ACHN (cell line): ENCODE measurements at regions not wholly inside any gene's neighbourhood (a gene's known extent, or its start where the extent isn't known, plus 50 kb on each side); places are given as distances from the start of the nearest gene placed in this dataset.

ENCODE experiments used
- DNase-seq: peaks from one replicate; pipeline ENCODE4 v3.0.0-alpha.2; 2015
- in situ Hi-C: cut with HindIII; loops from 2 replicates; pipeline ENCODE4 v1.10.0; 2017; ENCODE audit warnings: low sequenced_read_pairs, low pct_ligation_motif_present, low pct_unique_long_range_greater_than_20kb

DNA sequence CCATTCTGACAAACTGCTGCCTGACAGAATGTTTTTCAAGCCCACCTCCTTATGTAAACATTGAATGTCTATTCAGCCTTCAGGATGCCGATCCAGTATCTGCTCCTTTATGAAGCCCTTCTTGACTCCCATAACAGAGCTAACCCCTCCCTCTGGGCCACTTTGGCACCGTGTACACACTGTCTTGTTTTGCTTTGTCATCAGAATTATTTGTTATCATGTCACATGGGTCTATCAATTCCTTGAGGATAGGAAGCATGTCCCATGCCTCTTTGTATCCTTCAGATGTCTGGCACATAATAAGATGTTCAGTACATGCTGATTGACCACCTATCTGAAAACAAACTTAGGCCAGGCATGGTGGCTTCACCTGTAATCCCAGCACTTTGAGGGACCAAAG is 92.3 kb downstream of the PRLHR start:
- in situ Hi-C loops = no loop called here

GRCh38 chr10:118501637-118502440 is 93.6 kb downstream of the PRLHR start:
- in situ Hi-C loops = no loop called here
- DNase-seq = no peak

More for the DNA sequence above, 92.3 kb downstream of the PRLHR start:
- DNase-seq = no peak

- no peak for DNase-seq
- in situ Hi-C loops = no loop called here
These were observed 94.3 kb downstream of the PRLHR start for GRCh38 chr10:118501171-118501570.

DNA sequence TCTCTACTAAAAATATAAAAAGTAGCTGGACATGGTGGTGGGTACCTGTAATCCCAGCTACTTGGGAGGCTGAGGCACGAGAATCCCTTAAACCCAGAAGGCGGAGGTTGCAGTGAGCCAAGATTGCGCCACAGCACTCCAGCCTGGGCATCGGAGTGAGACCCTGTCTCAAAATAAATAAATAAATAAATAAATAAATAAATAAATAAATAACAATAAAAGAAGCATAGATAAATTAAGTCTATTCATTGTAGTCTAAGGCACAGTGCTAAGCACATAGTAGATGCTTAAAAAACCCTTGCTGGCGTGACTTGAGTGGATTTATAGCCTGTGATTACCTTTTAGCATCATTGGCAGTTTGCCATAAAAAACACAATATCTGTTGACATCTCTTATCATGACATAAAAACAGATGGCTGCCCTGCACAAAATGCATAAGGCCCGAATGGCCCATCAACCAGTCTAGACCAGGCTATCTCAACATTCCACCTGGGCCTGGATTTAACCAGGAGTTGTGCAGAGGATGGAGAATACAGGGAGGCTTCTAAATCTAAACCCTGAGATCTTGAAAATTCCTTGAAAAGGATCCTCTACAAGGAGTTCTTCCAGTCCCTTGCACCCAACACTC is 94.9 kb downstream of the PRLHR start:
- DNase-seq = no peak
- in situ Hi-C loops = no loop called here

DNA sequence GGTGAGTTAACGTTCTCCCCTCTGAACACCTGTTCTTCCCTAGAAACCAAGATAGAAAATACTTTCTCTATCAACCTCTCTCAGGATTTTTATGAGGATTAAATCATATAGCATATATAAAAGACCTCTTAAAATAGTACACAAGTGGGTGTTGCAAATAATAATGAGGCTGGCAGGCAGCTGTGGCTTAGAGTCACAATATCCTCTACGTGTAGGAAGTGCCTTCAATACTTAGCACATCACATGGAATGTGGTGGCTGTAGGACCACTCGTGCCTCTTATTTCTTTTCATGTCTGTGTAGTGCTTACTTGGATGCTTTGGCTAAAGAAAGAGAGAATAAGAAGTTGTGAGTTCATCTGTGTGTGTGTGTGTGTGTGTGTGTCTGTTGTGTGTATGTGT is 96.3 kb downstream of the PRLHR start:
- DNase-seq = no peak
- in situ Hi-C loops = no loop called here

GRCh38 chr10:118498623-118499022 is 96.8 kb downstream of the PRLHR start:
- DNase-seq = peak; percentile 2

DNA sequence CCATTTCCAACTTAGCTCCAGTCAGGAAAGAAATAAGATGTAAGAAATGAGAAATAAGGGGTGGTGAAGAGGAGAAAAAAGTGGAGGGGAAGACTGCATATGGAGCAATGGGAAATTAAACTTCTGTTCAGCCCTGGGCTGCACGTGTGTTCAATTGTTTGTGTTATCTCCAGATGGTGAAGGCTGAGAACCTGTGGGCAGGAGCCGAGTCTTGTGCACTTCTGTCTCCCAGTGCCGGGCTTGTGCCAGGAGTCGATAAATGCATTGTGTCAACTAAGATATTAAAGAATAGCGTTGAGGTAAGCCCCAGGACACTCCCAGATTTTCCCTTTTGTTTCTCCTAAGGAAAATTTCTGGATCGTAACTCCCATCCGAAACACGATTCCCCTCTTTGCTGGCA is 98.2 kb downstream of the PRLHR start:
- in situ Hi-C loops = no loop called here
- no peak for DNase-seq

More at GRCh38 chr10:118498623-118499022, 96.8 kb downstream of the PRLHR start:
- in situ Hi-C loops = no loop called here

- in situ Hi-C loops = no loop called here
- no peak for DNase-seq
These were observed 98.9 kb downstream of the PRLHR start for GRCh38 chr10:118496525-118496924.

GRCh38 chr10:118495499-118495898 is 99.9 kb downstream of the PRLHR start:
- no peak for DNase-seq
- in situ Hi-C loops = no loop called here

DNA sequence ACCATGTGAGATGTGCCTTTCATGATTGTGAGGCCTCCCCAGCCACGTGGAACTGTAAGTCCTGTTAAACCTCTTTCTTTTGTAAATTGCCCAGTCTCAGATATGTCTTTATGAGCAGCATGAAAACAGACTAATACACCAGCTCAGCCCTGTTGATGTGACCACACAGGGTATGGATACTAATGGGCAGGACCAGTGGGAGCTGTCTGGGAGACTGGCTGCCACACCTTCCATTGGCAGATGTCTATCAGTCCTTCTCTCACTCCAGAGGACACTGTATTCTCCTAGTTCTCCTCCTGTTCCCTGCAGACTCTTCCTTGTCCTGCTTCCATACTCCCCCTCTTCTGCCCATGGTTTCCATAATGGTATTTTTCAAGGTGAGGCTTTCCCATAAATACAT is 104.4 kb downstream of the PRLHR start:
- in situ Hi-C loops = no loop called here
- DNase-seq = no peak

DNA sequence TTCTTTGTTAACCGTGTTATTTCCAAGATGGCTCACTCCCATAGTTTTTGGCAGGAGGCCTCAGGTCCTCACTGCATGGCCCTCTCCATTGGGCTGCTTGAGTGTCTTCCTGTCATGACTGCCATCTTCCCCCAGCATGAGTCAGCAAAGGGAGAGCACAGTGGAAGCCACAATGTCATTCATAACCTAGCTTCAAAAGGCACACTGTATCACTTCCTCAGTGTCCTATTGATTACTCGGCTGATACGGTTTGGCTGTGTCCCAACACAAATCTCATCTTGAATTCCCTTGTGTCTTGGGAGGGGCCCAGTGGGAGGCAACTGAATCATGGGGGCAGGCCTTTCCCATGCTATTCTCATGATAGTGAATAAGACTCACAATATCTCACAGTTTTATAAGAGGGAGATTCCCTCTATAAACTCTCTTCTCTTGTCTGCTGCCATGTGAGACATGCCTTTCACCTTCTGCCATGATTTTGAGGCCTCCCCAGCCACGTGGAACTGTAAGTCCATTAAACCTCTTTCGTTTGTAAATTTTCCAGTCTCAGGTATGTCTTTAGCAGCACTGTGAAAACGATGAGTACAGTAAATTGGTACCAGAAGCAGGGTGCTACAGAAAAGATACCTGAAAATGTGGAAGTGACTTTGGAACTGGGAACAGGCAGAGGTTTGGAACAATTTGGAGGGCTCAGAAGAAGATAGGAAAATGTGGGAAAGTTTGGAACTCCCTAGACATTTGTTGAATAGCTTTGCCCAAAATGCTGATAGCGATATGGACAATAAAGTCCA is 106.5 kb downstream of the PRLHR start:
- no peak for DNase-seq
- in situ Hi-C loops = no loop called here

DNA sequence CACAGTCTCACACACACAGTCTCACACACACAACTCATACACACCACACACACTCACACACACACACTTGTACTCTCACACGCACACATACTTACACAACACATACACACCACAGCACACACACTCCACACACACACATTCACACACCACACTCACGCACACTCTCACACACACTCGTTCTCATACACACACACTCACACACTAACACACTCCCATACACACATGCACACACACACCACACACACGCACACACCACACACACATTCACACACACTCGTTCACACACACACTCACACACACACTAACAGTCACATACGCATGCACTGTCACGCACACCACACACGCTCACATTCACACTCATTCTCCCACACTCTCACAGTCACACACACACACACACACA is 109.8 kb downstream of the PRLHR start:
- DNase-seq = no peak
- in situ Hi-C loops = no loop called here

DNA sequence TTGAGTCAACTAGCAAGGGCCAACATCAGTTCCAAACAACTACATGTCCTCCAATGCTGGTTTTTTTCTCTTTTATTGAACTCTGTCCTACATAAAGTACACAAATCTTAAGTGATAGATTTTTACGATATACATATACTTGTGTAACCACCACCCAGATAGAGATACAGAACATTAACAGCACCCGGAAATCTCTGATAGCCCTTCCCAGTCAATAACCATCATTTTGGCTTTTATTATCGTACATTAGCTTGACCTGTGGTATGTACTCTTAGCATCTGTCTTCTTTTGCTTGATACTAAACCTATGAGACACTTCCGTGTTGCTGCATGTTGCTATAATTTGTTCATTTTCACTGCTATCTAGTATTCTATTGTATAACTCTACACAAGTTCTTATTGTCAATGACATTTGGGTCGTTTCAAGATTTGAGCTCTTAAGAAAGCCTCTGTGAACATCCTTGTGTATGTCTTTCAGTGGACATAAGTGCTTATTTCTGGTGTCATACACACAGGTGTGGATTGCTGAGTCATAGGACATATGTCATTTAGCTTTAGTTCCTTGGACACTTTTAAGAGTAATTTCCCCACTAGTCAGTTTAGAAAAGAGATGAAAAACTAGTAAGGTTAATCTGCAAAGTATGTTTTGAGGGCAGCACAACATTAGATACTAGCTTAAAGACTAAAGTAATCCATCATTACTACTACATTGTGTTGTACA is 111.1 kb downstream of the PRLHR start:
- no peak for DNase-seq
- in situ Hi-C loops = no loop called here

DNA sequence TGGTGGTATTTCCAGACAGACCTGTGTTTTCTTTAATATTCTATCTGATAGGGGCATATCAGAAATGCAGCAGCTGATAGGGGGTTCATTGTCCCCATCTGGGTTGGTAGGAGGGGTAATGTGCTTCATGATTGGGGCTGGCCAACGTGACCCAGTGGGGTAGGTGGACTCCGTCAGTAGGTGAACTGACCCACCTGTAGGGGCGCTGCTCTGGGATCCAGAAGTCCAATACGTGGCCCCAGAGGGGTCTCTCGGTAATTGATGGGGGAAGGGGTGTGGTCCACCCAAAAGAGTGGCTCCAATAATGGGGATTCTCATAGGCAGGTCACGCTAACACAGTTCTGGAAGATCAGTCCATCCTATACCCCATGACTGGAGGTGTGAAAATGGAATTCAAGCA is 112.0 kb downstream of the PRLHR start:
- no peak for DNase-seq
- in situ Hi-C loops = no loop called here

DNA sequence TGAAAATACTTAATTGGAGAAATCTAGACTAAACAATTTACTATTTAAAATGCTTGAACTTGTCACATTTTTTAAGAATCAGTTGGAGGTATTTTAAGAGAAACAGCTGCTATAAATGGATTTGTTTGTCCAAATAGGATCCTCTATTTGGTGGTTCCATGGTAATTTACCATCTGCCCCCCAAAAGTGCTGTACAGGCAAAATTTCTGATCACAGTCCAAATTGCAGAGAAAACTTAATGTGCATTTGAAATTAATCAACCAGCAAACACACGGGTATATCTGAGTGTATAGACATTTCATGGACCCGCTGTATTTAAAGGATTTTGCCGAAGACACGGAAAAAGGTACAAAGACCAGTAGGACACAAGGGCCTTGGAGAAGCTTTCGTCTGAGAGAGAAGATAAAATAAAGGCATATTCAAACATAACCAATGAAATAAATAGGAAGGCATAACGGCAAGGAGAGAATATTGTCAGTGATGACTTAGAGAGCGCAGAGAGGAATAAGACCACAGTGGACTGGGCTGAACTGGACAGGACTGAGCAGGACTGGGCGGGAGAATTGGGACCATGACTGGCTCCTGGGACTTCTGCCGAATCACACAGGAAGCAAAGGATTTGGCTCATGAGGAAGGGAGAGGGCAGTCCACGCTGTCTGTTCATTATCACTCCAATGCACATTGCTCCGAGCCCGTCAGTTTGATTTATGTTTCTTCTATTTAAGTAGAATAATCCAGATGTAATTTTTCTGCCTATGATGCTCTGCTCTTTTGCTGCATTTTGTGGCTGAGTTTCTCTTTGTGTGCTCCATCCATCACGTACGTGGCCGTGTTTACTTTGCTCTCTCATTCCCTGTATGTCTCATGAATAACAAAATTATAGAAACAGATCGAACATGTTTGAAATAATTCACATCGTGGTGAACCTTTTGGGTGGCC is 112.8 kb downstream of the PRLHR start:
- DNase-seq = no peak
- in situ Hi-C loops = no loop called here

GRCh38 chr10:118481871-118482270 is 113.6 kb downstream of the PRLHR start:
- in situ Hi-C loops = no loop called here
- no peak for DNase-seq

DNA sequence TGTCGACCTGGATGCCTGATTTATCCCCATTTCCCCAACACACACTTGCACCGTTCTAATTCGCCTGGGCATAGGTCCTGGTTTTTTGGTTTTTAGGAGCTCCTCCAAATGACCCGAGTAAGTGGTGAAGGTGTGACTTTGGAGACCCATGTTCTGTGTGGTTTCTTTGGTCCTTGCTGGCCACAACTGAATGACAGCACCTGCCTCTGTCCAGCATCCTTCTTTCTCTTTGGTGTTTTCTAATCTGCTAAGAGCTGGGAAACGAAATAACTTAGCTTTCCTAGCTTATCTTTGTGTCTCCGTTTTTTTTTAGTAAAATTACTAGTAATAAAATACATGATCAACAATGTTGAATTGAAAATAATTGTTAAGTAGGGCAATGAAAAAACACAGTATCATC is 120.2 kb downstream of the PRLHR start:
- no peak for DNase-seq
- in situ Hi-C loops = no loop called here

DNA sequence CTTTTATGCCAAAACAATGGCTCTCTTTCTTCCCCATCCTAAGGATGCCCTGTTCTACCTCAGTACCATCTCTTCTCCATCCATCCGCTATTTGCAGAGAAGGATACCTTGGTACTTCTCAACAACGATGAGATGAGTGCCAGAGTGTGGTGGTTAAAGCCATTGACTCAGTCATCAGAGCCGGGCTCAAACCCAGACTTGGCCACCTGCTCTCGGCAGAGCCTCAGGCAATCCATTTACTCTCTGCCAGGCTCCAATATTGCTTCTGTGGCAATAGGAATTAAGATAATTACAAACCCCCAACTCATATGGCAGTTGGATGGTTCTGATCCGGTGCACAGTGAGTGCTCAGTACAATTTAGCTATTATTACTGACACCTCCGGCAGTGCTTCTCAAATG is 121.3 kb downstream of the PRLHR start:
- in situ Hi-C loops = no loop called here
- DNase-seq = no peak
